GM18511 (cell line): ENCODE measurements at regions not wholly inside any gene's neighbourhood (a gene's known extent, or its start where the extent isn't known, plus 50 kb on each side); places are given as distances from the start of the nearest gene placed in this dataset.
A peak's percentile ranks its signal among the peaks of the same experiment; 100 is the strongest.
"Not testable (repeated sequence)": the region's sequence is repeated elsewhere in the genome, so short reads cannot be mapped to it uniquely, and the experiment has no call there.

Experiments used
- ATAC-seq: cut with Tn5 transposase; IDR thresholded peaks from one replicate; pipeline ENCODE4 v1.9.1; 2021; ENCODE audit warnings: mild to moderate bottlenecking, moderate library complexity; ENCODE audit not compliant: unreplicated experiment

DNA sequence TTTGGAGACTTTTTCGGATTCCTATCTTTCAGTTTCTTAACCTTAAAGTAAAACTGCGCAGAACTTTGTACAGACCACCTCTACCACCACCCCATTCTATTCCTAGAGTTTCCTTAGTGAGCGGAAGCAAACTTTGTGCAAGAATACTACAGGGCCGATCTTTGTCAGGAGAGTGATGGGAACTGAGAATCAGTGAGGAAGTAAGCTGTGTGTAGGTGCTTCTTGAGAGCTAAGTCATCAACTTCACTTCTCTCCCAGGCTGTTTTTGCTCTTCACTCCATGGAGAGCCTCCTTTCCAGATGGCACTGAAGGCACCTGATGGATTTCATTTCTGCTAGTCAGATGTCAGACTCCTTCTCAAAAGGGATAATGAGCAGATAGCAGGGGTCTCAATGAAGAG is 127.3 kb downstream of the SPATA31D1 start:
- no peak for ATAC-seq

DNA sequence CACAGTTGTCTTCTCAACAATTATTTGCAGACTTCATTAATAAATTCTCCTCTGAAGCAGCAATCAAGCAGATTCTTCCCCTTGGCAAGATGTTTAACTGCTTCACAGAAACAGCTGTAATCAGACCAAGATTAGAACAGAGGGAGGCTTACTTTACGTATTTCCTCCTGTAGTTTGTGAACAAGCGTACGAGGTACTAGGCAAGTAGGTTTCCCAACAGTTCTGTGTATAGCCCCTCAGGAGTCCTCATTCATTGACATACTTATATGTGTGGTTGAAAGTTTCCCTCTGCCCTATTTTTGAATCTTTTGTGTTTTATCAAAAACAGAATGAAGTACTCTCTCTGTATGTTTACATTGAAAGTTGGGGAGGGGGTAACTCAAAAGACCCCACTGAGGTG is 128.0 kb downstream of the SPATA31D1 start:
- no peak for ATAC-seq

DNA sequence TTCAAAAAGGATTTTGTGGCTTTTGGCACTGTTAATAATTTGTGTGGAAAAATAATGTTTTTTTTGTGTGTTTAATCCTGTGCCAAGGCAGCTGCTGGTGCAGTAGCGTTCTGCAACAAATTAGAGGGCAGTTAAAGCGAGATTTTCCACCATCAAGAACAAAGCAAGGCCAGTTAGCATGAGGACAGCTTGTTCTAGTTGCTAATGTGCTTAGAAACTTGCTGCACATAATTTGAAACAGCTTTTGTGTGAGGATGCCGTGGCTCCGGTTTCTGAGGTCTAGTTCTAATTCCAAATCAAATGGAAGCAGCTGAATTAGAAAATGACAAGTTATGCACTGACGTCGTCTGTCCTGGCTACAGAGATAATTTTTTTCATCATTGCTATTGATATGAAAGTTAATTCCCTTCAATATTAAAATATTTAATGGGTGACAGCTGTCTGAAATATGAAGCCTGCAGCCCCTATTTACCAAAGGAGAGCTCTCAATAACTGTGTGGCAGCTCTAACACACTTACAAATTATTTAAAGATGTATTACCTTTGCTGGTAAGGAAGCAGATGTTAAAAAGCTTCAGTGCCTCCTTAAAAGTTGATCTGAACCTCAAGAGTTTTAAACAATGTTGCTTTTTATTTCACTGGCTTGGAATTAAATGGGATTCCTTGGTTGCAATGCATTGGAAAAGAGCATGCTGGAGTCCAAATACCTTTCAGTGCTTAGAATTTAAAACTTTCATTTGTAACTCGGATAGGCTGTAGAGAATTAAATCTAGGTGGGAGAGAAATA is 128.6 kb downstream of the SPATA31D1 start:
- ATAC-seq = no peak

DNA sequence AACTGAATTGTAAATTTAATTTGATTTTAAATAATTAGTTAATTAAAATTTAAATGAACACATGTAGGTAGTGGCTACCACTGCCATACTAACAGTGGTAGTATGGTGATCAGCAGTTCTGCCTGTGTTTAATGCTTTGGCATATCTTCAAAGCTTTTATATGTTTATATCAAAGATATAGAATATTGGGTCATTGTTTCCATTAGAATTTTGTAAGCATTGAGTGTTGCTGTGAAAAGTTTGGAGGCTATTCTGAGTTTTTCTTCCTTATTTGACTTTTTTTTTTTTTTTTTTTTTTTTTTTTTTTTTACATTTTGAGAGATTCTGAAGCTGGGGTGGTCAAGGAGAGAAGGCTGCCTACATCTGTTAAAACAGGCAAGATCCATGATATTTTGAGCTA is 134.2 kb downstream of the SPATA31D1 start:
- no peak for ATAC-seq

DNA sequence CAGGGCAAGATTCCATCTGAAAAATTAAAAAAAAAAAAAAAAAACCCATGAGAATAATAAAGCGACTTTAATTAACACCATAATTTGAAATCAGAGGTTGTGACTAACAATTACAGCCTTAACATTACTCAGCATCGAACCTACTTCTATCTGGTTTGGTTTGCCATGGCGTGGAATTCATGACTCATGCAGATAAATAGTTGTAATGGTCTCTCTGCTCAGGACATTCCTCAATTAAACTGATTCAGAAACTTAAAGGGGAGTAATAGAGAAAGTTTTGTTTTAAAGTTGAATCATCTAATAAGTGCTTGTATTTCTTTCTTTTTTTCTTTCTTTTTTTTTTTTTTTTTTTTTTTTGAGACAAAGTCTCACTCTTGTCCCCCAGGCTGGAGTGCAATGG is 135.5 kb downstream of the SPATA31D1 start:
- no peak for ATAC-seq

GRCh38 chr9:82126256-82126655 is 137.7 kb downstream of the SPATA31D1 start:
- ATAC-seq = no peak

DNA sequence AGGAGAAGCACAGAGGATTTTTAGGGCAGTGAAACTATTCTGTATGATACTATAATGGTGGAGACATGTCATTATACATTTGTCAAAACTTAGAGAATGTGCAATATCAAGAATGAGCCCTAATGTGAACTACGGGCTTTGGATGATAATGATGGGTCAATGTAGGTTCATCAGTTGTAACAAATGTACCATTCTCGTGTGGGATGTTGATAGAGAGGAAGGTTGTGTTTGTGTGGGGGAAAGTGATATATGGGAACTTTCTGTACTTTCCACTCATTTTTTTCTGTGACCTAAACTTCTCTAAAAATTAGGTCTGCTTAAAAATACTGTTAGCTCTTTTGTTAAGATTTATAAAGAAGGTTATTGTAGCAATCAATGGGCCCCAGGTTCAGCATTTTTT is 138.9 kb downstream of the SPATA31D1 start:
- no peak for ATAC-seq

DNA sequence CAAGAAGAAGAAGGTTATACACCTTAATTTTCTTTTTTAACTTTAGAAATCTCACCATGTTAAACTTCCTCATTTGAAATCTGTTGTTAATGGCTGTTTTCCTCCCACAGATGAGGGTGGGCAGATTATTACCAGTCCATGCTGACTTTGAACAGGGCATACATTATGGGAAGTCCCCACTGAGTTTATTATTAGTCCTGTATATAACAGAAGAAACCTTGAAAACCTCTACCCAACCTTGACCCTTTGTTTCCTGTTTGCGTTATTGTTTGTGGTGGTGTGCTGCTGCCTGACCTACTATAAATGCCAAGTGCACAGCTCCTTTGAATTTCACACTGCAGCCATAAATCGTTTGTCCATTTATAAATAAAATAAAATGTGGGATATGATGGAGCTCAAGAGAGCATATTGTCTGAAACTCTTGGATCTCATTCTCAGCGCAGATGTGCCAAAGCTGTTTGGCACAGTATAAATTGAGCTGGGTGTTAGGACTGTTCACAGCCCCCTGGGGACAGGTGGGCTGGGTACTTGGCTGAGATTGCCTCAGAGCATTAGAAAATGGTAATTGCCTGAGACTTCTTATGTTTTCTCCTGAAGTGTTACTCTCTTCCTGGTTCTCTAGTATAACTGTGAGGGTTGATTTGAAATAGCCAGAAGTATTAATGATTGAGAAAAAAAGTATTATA is 139.6 kb downstream of the SPATA31D1 start:
- peak; percentile 90 for ATAC-seq

DNA sequence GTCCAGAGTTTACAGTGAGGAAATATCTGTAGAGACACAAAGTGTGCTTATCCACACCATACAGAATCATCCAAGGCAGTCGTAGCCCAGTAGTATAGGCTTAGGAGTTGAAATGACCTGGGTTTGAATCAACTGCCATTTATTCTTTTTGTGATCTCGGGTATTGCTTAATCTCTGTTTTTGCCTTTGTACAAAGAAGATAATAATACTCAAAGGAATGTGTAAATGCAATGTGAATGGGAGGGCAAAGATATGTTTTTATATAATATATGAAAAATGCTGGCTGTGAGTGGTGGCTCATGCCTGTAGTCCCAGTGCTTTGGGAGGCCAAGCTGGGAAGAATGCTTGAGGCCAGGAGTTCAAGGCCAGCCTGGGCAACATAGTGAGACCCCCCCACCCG is 141.1 kb downstream of the SPATA31D1 start:
- no peak for ATAC-seq

- ATAC-seq = no peak
Measured at GRCh38 chr9:82130331-82131042, 141.9 kb downstream of the SPATA31D1 start.

GRCh38 chr9:82131072-82131471 is 142.5 kb downstream of the SPATA31D1 start:
- ATAC-seq = no peak

GRCh38 chr9:82132024-82132423 is 143.5 kb downstream of the SPATA31D1 start:
- ATAC-seq = peak; percentile 50

DNA sequence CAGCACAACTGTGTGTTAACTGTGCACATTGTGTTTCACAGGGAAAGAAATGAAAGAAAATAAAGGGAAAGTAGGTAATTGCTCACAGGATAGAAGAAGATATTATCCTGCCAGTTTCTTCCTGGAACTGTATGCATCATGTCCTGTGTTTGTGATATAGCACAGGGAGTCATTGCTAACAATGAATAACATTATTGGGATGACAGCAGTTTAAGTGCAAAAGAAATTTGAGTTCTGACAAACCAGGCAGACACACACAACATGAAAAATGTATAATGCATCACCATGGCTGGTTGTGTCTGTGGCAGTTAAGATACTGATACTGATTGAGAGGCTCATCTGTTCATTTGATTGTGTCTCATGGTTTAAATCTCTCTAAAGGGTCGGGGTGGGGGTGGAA is 145.4 kb downstream of the SPATA31D1 start:
- ATAC-seq = no peak

DNA sequence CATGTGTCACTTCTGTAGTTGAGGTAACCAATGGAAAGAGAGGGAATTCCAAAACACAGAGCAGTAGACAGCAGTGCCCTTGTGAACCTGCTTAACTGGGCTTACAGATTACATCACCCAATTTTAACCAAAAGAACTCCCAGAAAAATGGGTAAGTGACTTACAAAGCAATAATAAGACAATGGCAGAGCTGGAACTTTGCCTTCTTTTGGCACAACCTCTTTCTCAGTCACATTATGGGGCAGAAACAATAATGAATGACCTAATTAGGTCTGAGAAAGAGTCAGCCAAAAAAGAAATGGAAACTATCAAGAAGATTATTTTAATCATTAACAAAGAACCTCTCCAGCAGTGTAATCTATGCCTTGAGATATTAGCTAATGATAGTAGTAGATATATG is 146.5 kb downstream of the SPATA31D1 start:
- no peak for ATAC-seq

DNA sequence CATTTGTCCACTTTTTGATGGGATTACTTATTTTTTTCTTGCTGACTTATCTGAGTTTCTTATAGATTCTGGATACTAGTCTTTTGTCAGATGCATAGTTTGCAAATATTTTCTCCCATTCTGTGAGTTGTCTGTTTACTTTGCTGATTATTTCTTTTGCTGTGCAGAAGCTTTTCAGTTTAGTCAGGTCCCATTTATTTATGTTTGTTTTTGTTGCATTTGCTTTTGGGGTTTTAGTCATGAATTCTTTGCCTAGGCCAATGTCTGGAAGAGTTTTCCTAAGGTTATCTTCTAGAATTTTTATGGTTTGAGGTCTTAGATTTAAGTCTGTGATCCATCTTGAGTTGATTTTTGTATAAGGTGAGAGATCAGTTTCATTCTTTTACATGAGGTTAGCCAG is 149.5 kb downstream of the SPATA31D1 start:
- not testable (repeated sequence) for ATAC-seq

- no peak for ATAC-seq
Measured at GRCh38 chr9:82140471-82140870, 151.9 kb downstream of the SPATA31D1 start.

DNA sequence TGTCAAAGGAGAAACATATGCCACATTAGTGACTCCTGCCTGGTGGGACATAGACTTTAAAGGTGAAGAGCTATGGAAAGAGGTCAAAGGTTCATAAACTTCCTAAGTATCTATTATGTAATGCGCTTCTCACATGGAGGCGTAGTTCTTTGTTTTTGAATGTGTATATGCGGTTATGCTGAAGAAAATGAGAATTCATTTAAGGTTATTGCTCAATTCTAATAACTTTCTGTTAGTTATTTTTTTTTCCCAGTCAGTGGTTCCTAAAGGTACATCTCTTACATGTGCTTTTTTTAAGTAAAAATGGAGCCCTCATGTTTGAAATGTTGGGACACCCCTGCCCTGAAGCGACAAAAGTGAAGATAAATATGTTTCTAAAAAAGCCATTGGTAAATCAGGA is 156.2 kb downstream of the SPATA31D1 start:
- ATAC-seq = no peak

- ATAC-seq = no peak
Measured at GRCh38 chr9:82146677-82147076, 158.1 kb downstream of the SPATA31D1 start.

DNA sequence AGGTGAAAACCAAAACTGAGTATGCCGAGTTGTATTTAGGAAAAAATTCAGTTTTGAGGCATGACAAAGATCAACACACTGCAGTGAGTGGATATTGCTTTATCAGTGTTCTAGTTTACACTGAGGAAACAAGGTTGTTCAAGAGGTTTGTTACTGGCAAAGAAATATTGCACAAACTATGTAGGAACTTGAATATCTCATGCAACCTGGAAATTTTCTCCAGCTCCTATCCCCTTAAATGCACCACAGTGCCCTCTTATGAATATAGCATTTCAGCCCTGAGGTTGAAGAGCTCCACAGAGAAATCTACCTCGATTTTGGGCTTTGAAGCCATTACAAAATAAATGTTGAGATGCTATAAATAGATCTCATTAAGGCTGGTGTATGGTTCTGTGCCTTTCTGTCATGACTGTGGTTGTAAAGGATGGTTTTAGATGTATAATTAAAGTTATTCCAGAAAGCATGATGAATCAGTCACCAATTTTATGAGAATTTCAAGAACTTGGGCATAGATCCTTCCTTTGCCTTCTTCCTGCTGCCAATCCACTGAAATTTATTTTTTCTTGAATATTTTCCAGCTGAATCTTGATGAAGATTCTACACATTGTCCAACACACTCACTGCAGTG is 159.3 kb downstream of the SPATA31D1 start:
- ATAC-seq = no peak

GRCh38 chr9:82148426-82148810 is 159.8 kb downstream of the SPATA31D1 start:
- no peak for ATAC-seq

- no peak for ATAC-seq
Measured at GRCh38 chr9:82148901-82149461, 160.4 kb downstream of the SPATA31D1 start.
